ENCODE measurements at regions not wholly inside any gene's neighbourhood (a gene's known extent, or its start where the extent isn't known, plus 50 kb on each side); places are given as distances from the start of the nearest gene placed in this dataset.
"Not testable (repeated sequence)": the region's sequence is repeated elsewhere in the genome, so short reads cannot be mapped to it uniquely, and the experiment has no call there.

- H3K27me3 ChIP-seq (ENCODE audit: control insufficient read depth in 1 of 2, insufficient read depth in 2 of 2, low read length in 2 of 2); H3K9me3 ChIP-seq (ENCODE audit: low read length); H3K9ac ChIP-seq (ENCODE audit: low read length); H3K4me3 ChIP-seq (ENCODE audit: low read depth in 1 of 2, low read length in 2 of 2); H3K27ac ChIP-seq (ENCODE audit: low read depth, low read length); H3K4me1 ChIP-seq (ENCODE audit: insufficient read depth, low read length); H3K36me3 ChIP-seq (ENCODE audit: insufficient read depth, low read length): not testable (repeated sequence)
Measured at GRCh38 chr13:70981219-70981618, 873.0 kb upstream of the KLHL1 start.

- no peaks in the 10 kb centered on the region for H3K36me3 ChIP-seq (ENCODE audit: insufficient read depth, low read length)
- no peak overlapping the region for H3K9ac ChIP-seq (ENCODE audit: low read length)
- no peaks in the 10 kb centered on the region for H3K4me1 ChIP-seq (ENCODE audit: insufficient read depth, low read length)
- H3K4me3 ChIP-seq (ENCODE audit: low read depth in 1 of 2, low read length in 2 of 2), result no peak overlapping the region
- H3K27ac ChIP-seq (ENCODE audit: low read depth, low read length), result no peak overlapping the region
- no peaks in the 10 kb centered on the region for H3K9me3 ChIP-seq (ENCODE audit: low read length)
- no peaks in the 10 kb centered on the region for H3K27me3 ChIP-seq (ENCODE audit: control insufficient read depth in 1 of 2, insufficient read depth in 2 of 2, low read length in 2 of 2)
Measured at GRCh38 chr13:70969321-70969720, 861.1 kb upstream of the KLHL1 start.

- H3K9me3 ChIP-seq (ENCODE audit: low read length), result no peaks in the 10 kb centered on the region
- H3K4me1 ChIP-seq (ENCODE audit: insufficient read depth, low read length), result no peaks in the 10 kb centered on the region
- H3K27ac ChIP-seq (ENCODE audit: low read depth, low read length), result no peak overlapping the region
- no peak overlapping the region for H3K4me3 ChIP-seq (ENCODE audit: low read depth in 1 of 2, low read length in 2 of 2)
- H3K36me3 ChIP-seq (ENCODE audit: insufficient read depth, low read length), result no peaks in the 10 kb centered on the region
- no peak overlapping the region for H3K9ac ChIP-seq (ENCODE audit: low read length)
- no peaks in the 10 kb centered on the region for H3K27me3 ChIP-seq (ENCODE audit: control insufficient read depth in 1 of 2, insufficient read depth in 2 of 2, low read length in 2 of 2)
Measured at GRCh38 chr13:70967564-70967963, 859.3 kb upstream of the KLHL1 start.

DNA sequence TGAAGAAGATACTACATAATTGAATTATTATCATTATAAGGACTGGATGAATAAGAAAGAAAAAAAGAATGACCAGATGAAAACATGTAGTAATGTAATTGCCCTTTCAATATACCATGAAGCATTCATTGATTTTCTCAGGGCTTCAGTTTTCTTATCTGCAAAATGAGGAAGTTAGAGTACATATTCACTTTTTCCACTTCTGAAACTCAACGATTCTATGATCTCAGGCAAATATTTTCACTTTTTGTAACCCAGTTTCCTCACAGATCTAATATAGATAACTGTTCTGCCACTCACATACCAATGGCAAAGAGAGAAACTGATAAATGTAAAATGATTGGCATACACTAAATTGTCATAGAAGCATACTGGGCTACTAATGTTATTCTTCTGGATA is 856.6 kb upstream of the KLHL1 start:
- Histone ChIP-seq H3K27ac (ENCODE audit: low read depth, low read length) (no peak overlapping the region), H3K36me3 (ENCODE audit: insufficient read depth, low read length) (no peaks in the 10 kb centered on the region), H3K27me3 (ENCODE audit: control insufficient read depth in 1 of 2, insufficient read depth in 2 of 2, low read length in 2 of 2) (no peaks in the 10 kb centered on the region), H3K9me3 (ENCODE audit: low read length) (no peaks in the 10 kb centered on the region), H3K9ac (ENCODE audit: low read length) (no peak overlapping the region), H3K4me1 (ENCODE audit: insufficient read depth, low read length) (no peaks in the 10 kb centered on the region), H3K4me3 (ENCODE audit: low read depth in 1 of 2, low read length in 2 of 2) (no peak overlapping the region)

DNA sequence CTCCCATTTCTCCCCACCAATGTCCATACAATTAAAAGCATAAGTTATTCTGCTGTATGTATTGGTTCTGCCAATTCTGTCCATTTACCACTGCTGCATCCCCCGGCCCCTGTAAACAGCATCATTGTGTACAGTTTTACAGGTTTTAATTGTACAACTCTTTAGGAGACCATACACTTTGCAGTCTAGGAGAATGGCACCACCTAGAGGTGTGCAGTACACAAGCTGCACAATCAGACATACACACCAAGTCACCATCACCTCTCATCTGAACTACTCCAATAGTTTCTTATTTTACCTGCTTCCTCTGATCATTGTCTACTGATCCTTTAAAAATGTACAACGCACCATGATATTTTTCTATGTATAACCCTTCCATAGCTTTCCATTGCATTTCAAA is 855.9 kb upstream of the KLHL1 start:
- Histone ChIP-seq H3K4me1 (ENCODE audit: insufficient read depth, low read length) (no peaks in the 10 kb centered on the region), H3K9ac (ENCODE audit: low read length) (no peak overlapping the region), H3K27me3 (ENCODE audit: control insufficient read depth in 1 of 2, insufficient read depth in 2 of 2, low read length in 2 of 2) (no peaks in the 10 kb centered on the region), H3K36me3 (ENCODE audit: insufficient read depth, low read length) (no peaks in the 10 kb centered on the region), H3K9me3 (ENCODE audit: low read length) (no peaks in the 10 kb centered on the region), H3K27ac (ENCODE audit: low read depth, low read length) (no peak overlapping the region), H3K4me3 (ENCODE audit: low read depth in 1 of 2, low read length in 2 of 2) (no peak overlapping the region)

- Histone ChIP-seq H3K27me3 (ENCODE audit: control insufficient read depth in 1 of 2, insufficient read depth in 2 of 2, low read length in 2 of 2) (no peaks in the 10 kb centered on the region), H3K9me3 (ENCODE audit: low read length) (no peaks in the 10 kb centered on the region), H3K36me3 (ENCODE audit: insufficient read depth, low read length) (no peaks in the 10 kb centered on the region), H3K4me1 (ENCODE audit: insufficient read depth, low read length) (no peaks in the 10 kb centered on the region), H3K4me3 (ENCODE audit: low read depth in 1 of 2, low read length in 2 of 2) (no peak overlapping the region), H3K9ac (ENCODE audit: low read length) (no peak overlapping the region), H3K27ac (ENCODE audit: low read depth, low read length) (no peak overlapping the region)
Measured at GRCh38 chr13:70960841-70961443, 852.7 kb upstream of the KLHL1 start.

GRCh38 chr13:70959035-70959775 is 851.0 kb upstream of the KLHL1 start:
- H3K27me3 ChIP-seq (ENCODE audit: control insufficient read depth in 1 of 2, insufficient read depth in 2 of 2, low read length in 2 of 2), result no peaks in the 10 kb centered on the region
- H3K36me3 ChIP-seq (ENCODE audit: insufficient read depth, low read length), result no peaks in the 10 kb centered on the region
- H3K9ac ChIP-seq (ENCODE audit: low read length), result no peak overlapping the region

GRCh38 chr13:70955887-70956286 is 847.6 kb upstream of the KLHL1 start:
- Histone ChIP-seq H3K27me3 (ENCODE audit: control insufficient read depth in 1 of 2, insufficient read depth in 2 of 2, low read length in 2 of 2) (no peaks in the 10 kb centered on the region), H3K9ac (ENCODE audit: low read length) (no peak overlapping the region), H3K4me3 (ENCODE audit: low read depth in 1 of 2, low read length in 2 of 2) (no peak overlapping the region), H3K36me3 (ENCODE audit: insufficient read depth, low read length) (no peaks in the 10 kb centered on the region), H3K4me1 (ENCODE audit: insufficient read depth, low read length) (no peaks in the 10 kb centered on the region), H3K27ac (ENCODE audit: low read depth, low read length) (no peak overlapping the region), H3K9me3 (ENCODE audit: low read length) (no peaks in the 10 kb centered on the region)

More at GRCh38 chr13:70959035-70959775, 851.0 kb upstream of the KLHL1 start:
- no peak overlapping the region for H3K27ac ChIP-seq (ENCODE audit: low read depth, low read length)
- no peaks in the 10 kb centered on the region for H3K4me1 ChIP-seq (ENCODE audit: insufficient read depth, low read length)
- no peaks in the 10 kb centered on the region for H3K9me3 ChIP-seq (ENCODE audit: low read length)
- no peak overlapping the region for H3K4me3 ChIP-seq (ENCODE audit: low read depth in 1 of 2, low read length in 2 of 2)

- H3K4me3 ChIP-seq (ENCODE audit: low read depth in 1 of 2, low read length in 2 of 2), result no peak overlapping the region
- no peaks in the 10 kb centered on the region for H3K4me1 ChIP-seq (ENCODE audit: insufficient read depth, low read length)
- H3K27ac ChIP-seq (ENCODE audit: low read depth, low read length), result no peak overlapping the region
- H3K27me3 ChIP-seq (ENCODE audit: control insufficient read depth in 1 of 2, insufficient read depth in 2 of 2, low read length in 2 of 2), result no peaks in the 10 kb centered on the region
- H3K9ac ChIP-seq (ENCODE audit: low read length), result no peak overlapping the region
- no peaks in the 10 kb centered on the region for H3K9me3 ChIP-seq (ENCODE audit: low read length)
- no peaks in the 10 kb centered on the region for H3K36me3 ChIP-seq (ENCODE audit: insufficient read depth, low read length)
Measured at GRCh38 chr13:70950664-70951063, 842.4 kb upstream of the KLHL1 start.

- Histone ChIP-seq H3K9ac (ENCODE audit: low read length) (no peak overlapping the region), H3K36me3 (ENCODE audit: insufficient read depth, low read length) (no peaks in the 10 kb centered on the region), H3K9me3 (ENCODE audit: low read length) (no peaks in the 10 kb centered on the region), H3K27me3 (ENCODE audit: control insufficient read depth in 1 of 2, insufficient read depth in 2 of 2, low read length in 2 of 2) (no peaks in the 10 kb centered on the region), H3K4me1 (ENCODE audit: insufficient read depth, low read length) (no peaks in the 10 kb centered on the region), H3K27ac (ENCODE audit: low read depth, low read length) (no peak overlapping the region), H3K4me3 (ENCODE audit: low read depth in 1 of 2, low read length in 2 of 2) (no peak overlapping the region)
Measured at GRCh38 chr13:70945506-70945905, 837.3 kb upstream of the KLHL1 start.

- Histone ChIP-seq H3K4me1 (ENCODE audit: insufficient read depth, low read length) (no peaks in the 10 kb centered on the region), H3K27me3 (ENCODE audit: control insufficient read depth in 1 of 2, insufficient read depth in 2 of 2, low read length in 2 of 2) (no peaks in the 10 kb centered on the region), H3K9ac (ENCODE audit: low read length) (no peak overlapping the region), H3K36me3 (ENCODE audit: insufficient read depth, low read length) (no peaks in the 10 kb centered on the region), H3K4me3 (ENCODE audit: low read depth in 1 of 2, low read length in 2 of 2) (no peak overlapping the region), H3K27ac (ENCODE audit: low read depth, low read length) (no peak overlapping the region), H3K9me3 (ENCODE audit: low read length) (no peaks in the 10 kb centered on the region)
Measured at GRCh38 chr13:70941454-70941853, 833.2 kb upstream of the KLHL1 start.

GRCh38 chr13:70938462-70938861 is 830.2 kb upstream of the KLHL1 start:
- H3K9me3 ChIP-seq (ENCODE audit: low read length), result no peaks in the 10 kb centered on the region
- H3K9ac ChIP-seq (ENCODE audit: low read length), result no peak overlapping the region
- H3K27ac ChIP-seq (ENCODE audit: low read depth, low read length), result no peak overlapping the region
- no peaks in the 10 kb centered on the region for H3K27me3 ChIP-seq (ENCODE audit: control insufficient read depth in 1 of 2, insufficient read depth in 2 of 2, low read length in 2 of 2)
- H3K4me1 ChIP-seq (ENCODE audit: insufficient read depth, low read length), result no peaks in the 10 kb centered on the region
- no peaks in the 10 kb centered on the region for H3K36me3 ChIP-seq (ENCODE audit: insufficient read depth, low read length)
- H3K4me3 ChIP-seq (ENCODE audit: low read depth in 1 of 2, low read length in 2 of 2), result no peak overlapping the region
